NOMO-1 (cell line): ENCODE measurements at regions not wholly inside any gene's neighbourhood (a gene's known extent, or its start where the extent isn't known, plus 50 kb on each side); places are given as distances from the start of the nearest gene placed in this dataset.
"Not testable (repeated sequence)": the region's sequence is repeated elsewhere in the genome, so short reads cannot be mapped to it uniquely, and the experiment has no call there.

Experiments used
- DNase-seq, 2 experiments: peaks; one replicate each; lab custom pipeline; 2025; ENCODE audit not compliant: unreplicated experiment in 2 of 2; lab: John Stamatoyannopoulos, UW

DNA sequence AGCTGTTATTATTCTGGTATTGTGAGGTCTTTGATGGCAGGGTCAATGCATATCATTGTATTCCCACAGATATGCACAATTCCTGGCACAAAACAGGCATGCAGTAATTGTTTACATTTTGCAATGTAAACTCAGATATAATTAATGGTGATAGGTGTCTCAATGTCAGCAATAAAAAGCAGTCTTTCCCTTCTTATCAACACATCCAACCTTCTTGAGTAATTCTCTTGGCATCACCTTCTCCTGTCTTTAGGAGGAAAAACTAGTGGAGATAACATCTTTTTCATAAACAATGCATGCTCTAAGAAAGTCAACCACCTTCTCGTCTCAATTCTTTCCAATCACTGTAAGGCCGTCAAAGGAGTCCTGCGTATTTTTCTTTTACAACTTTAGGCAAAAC lies 313.3 kb upstream of the GULP1 start:
- no peak for DNase-seq

- peak; percentile 72 to 93 for DNase-seq
Measured at GRCh38 chr2:187982668-187983067, 309.0 kb upstream of the GULP1 start.

- DNase-seq, result no peak
Measured at GRCh38 chr2:187985195-187985594, 306.5 kb upstream of the GULP1 start.

- no peak for DNase-seq
Measured at GRCh38 chr2:187985923-187986322, 305.8 kb upstream of the GULP1 start.

DNA sequence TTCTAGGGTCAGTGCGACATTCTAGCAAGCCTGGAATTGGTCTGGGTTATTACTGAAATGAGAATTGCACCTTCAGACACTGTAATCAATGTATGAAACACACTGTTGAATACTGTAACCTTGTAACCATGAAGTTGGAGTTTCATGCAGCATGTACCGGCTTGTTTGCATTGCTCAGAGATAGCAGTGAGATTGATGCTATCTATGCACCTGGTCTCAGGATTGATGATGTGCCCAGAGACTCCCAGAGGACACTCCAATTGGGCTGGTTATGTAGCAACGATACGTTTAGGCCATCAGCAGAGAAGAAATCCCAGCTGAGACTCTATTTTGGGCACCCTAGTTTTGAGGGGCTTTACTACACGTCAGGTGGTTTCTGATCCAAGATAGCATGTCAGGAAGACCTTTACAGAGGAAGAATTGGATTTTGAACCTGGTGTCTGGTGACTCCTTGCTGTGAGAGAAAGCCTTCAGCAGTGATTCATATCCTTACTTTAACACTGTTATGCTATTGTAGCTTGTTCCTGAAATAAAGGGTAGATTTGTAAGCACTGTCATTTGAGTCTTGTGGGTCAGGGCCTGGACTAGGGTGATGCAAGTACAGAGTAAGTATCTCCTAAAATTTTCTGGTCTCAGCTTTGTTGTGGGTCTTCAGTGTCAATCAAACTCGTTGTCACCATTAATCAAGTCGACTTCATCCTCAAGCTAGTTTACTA lies 305.1 kb upstream of the GULP1 start:
- DNase-seq, result no peak

DNA sequence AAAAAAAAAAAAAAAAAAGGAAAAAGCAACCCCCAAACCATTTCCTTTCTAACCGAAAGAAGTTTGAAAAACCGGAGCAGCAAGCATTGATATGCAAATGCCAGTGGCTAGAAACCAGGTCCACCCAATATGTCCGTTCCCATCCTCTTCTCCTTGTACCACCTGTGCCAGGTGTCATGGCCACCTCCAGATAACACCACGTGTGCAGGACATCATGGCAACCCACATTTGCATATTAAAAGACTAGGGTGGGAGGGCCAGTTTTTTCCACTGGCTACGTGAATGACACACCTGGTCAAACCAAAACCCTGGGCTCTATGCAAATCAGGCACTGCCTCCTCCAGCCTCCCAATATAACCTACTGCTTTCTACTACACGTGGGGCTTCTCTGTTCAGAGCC lies 303.3 kb upstream of the GULP1 start:
- DNase-seq, result no peak

- DNase-seq, result no peak
Measured at GRCh38 chr2:187989925-187990623, 301.6 kb upstream of the GULP1 start.

GRCh38 chr2:187991389-187991788 lies 300.3 kb upstream of the GULP1 start:
- no peak for DNase-seq

GRCh38 chr2:187994464-187995331 lies 297.0 kb upstream of the GULP1 start:
- DNase-seq, result no peak

- no peak for DNase-seq
Measured at GRCh38 chr2:187995556-187995955, 296.1 kb upstream of the GULP1 start.

DNA sequence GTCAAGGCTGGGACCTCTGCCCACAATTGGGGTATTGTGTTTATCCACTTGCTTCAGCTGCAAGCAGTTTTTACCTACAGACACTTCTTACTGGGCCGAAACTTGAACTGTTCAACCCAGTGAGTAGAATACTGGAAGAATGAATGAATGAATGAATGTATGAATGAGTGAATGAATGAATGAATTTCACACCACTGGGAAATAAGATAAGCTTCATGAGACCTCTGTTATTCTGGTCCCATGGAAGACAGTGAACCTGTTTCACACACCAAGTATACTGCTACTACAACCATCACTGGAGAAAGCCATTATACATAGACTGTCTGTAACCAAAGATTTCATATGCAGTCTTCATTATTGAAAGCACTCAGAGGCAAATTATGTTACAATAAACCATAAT lies 295.0 kb upstream of the GULP1 start:
- DNase-seq, result no peak

DNA sequence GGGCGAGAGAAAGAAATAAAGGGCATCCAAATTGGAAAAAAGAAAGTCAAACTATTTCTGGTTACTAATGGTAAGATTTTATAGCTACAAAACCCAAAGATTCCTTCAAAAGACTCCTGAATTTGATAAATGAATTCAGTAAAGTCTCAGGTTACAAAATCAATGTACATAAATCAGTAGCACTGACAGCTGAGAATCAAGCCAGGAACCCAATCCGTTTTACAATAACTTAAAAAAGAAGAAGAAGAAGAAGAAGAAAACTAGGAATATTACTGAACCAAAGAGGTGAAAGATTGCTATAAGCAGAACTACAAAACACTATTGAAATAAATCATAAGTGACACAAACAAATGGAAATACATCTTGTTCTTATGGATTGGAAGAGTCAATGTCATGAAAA lies 291.5 kb upstream of the GULP1 start:
- no peak for DNase-seq

GRCh38 chr2:188003800-188004199 lies 287.9 kb upstream of the GULP1 start:
- no peak for DNase-seq

DNA sequence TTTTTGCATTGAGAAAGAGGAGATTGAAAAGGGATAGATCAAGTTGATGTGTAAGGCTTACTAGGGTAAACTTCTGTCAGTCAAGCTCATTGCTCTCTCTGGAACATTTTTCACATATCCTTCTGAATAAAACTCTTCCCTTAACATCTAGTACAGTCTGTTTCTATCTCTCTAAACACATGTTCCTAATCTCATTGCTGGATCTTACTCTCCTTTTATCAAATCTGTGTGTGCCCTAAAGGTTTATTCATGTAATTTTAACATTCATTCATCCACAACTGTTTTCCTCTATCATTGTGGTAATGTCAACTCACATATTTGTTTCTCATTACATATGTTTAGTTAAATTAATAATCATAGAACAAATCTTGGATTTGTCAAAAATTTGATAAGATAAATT lies 277.9 kb upstream of the GULP1 start:
- no peak for DNase-seq

GRCh38 chr2:188016917-188017316 lies 274.8 kb upstream of the GULP1 start:
- no peak for DNase-seq

- no peak for DNase-seq
Measured at GRCh38 chr2:188022389-188022788, 269.3 kb upstream of the GULP1 start.

DNA sequence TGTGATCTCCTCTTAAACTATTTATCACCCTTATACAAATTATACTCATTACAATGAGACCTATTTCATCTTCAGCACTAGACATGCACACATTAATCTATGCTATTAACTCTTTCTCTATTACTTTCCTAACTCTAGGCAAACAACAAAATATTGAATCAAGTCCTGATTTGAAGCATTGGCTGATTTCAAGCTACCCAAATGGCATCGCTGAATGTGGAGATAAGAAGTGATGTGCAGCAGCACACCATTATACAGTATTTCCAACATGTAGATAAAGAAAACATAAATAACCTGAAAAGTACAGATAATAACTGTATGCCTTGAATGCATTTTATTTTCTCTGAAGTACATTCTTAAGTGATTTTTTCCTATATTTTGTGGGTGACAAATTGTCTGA lies 268.6 kb upstream of the GULP1 start:
- DNase-seq, result no peak

DNA sequence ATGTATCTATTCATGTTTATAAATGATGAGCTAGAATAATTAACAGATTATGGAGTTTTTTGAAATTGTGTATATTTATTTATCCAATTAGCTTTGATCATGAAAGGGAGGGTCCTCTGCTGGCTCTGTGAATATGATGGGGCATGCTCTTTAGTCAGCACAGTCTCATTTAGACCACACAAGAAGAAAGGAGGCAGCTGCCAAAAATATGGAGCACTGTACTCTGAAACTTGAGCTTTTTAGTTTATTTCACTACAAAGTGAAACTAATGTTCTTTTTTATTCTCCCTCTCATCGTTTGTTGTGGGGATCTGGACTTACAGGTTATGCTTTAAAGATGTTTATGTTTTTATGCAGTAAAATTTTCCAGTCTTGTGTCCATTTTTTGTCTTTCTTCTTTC lies 266.9 kb upstream of the GULP1 start:
- DNase-seq, result no peak

GRCh38 chr2:188028739-188029138 lies 262.9 kb upstream of the GULP1 start:
- no peak for DNase-seq

GRCh38 chr2:188032306-188032705 lies 259.4 kb upstream of the GULP1 start:
- DNase-seq, result no peak

- DNase-seq, result no peak
Measured at GRCh38 chr2:188032786-188033185, 258.9 kb upstream of the GULP1 start.

GRCh38 chr2:188033240-188033639 lies 258.4 kb upstream of the GULP1 start:
- not testable (repeated sequence) for DNase-seq
